NCI-H345 (cell line): ENCODE measurements at regions not wholly inside any gene's neighbourhood (a gene's known extent, or its start where the extent isn't known, plus 50 kb on each side); places are given as distances from the start of the nearest gene placed in this dataset.
"Not testable (repeated sequence)": the region's sequence is repeated elsewhere in the genome, so short reads cannot be mapped to it uniquely, and the experiment has no call there.

ENCODE experiments used
- DNase-seq: peaks from one replicate; lab custom pipeline; 2025; lab: John Stamatoyannopoulos, UW

DNA sequence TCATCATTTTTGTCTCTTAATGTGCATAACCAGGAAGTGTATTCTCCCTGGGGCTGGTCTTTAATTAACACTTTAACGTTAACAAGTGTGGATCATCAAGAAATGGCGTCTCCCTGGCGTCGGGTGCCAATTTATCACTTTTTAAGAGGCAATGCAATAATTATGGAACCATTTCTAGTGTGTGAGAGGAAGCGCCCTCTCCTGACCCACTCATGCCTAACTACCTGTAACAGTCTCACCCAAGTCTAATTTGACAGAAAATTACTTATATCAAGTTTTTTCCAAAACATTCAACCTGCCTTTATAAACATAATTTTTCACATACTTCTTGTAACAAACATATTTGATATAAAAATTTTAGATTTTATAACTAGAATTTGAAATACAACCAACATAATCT is 905.3 kb upstream of the MDGA2 start:
- DNase-seq = no peak

DNA sequence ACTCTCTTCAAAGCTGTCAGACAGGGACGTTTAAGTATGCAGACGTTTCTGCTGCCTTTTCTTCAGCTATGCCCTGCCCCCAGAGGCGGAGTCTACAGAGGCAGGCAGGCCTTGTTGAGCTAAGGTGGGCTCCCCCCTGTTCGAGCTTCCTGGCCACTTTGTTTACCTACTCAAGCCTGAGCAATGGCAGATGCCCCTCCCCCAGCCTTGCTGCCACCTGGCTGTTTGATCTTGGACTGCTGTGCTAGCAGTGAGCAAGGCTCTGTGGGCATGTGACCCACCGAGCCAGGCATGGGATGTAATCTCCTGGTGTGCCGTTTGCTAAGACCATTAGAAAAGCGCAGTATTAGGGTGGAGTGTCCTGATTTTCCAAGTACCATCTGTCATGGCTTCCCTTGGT is 900.4 kb upstream of the MDGA2 start:
- no peak for DNase-seq

DNA sequence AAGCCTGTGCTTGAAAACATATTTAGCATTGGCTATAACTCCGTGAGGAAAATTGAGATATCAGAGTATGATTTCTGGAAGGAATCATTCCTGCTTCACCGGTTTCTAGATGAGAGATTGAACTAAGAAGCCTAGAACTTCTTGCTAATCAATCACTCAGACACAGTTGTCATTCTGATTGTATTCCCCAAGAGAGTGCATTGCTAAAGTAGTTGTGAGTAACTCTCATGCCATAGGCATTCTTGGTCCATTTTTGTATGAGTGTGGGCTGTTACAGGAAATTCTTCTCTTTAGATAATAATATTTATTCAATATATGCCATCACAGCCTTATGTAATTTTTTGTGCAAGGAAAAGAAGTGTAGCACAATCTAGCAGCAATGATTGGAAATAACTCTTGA is 893.3 kb upstream of the MDGA2 start:
- no peak for DNase-seq

DNA sequence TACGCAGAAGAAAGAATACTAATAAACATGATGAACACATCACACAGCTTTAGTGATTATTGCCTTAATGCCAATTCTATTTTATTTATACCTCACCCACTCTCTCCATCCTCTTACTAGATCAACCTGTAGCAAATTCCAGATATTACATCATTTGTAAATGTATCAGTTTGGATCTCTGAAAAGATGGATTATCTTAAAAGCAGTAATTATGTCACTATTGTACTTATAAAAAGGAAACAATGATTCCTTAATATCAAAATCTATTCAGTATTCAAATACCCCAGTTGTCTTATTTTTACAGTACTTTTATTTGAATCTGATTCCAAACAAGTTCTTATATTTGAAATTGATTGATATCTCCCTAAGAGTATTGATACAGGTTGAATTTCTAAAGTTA is 892.8 kb upstream of the MDGA2 start:
- DNase-seq = no peak

DNA sequence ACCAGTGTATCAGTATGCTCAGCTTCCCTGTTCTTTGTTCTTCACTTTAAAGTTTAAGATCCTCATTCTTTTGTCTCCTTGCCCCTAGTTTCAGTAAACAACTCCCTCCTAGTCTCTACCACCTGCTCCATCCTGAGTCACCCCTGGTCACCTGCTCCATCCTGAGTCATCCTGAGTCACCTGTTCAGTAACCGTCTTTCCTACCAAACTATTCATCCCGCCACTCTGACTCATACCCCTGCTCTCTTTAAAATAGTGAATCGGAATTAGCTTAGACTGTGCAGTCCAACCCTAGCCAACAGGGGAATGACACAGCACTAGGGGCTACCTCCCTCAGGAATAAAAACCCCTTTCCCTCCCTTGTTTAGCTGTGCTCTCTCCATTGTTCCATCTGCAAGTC is 888.1 kb upstream of the MDGA2 start:
- DNase-seq = no peak

DNA sequence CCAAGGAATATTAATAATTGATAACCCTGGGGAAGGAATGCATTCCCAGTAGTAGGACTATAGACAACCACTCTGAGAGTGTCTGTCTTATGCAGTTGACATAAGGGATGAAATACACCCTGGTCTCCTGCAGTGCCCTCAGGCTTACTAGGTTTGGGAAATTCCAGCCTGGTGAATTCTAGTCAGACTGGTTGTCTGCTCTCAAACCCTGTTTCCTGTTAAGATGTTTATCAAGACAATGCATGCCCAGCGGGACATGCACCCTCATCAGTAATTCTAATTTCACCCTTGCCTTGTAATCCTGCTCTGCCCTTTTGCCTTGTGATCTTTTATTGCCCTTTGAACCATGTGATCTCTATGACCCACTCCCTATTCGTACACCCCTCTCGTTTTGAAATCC is 886.0 kb upstream of the MDGA2 start:
- not testable (repeated sequence) for DNase-seq

DNA sequence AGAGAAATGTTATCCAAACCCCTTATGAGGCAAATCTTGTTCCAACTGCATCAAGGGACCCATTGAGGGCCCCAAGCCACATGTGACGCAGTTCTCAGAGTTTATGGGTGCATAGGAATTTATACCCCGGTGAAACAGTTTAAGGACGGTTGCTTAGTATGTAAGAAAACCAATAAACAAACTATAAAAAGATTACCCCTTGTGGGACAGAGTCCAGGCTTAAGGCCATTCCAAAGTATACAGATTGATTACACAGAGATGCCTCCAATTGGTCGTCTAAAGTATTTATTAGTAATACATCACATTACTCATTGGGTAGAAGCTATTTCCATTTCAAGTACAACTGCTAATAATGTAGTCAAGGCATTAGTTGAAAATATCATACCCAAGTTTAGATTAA is 885.0 kb upstream of the MDGA2 start:
- DNase-seq = no peak

DNA sequence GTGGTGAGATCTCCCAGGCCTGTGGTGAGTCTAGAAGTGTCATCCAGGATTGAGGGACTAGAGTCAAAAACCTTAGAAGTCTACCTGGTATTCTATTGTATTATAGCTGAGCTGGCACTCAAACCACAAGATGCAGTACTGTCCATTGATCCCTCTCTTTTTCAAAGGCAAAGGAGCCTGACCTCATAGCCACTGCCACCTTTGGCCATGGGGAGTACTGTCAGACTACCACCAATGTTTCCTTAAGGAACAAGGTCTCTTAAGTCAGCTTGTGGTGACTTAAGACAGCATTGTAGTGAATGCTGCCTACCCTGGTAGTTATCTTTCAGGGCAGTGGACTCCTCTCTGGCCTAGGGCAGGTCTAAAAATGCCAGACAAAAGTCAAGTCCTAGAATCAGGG is 878.0 kb upstream of the MDGA2 start:
- DNase-seq = no peak

DNA sequence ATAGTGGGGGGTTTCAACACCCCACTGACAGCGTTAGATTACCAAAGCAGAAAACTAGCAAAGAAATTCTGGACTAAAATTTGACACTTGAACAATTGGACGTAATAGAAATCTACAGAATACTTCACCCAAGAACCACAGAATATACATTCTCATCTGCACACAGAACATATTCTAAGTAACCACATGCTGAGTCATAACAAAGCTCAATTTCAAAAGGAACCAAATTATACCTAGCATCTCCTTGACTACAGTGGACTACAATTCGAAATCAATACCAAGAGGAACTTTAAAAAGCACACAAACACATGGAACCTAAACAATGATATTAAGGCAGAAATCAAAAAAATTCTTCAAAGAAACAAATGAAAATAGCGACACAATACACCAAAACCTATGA is 871.6 kb upstream of the MDGA2 start:
- no peak for DNase-seq

DNA sequence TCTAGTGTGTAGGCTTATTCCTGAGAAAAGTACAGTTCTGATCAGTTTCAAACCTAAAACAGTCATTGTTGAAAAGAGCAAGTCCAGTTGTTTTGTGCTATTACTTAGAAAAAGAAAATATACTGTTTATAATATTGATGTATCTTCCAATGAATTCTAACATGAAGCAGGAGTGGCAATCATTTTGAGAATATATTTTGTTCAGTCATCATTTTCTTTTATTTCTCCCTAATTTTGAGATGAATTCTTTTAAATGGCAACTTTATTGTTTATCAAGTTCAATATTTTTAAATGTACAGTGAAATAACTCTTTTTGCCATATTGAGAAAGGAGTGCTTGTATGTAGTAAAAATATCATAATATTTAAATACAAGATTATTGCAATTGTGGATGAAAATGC is 862.2 kb upstream of the MDGA2 start:
- no peak for DNase-seq

DNA sequence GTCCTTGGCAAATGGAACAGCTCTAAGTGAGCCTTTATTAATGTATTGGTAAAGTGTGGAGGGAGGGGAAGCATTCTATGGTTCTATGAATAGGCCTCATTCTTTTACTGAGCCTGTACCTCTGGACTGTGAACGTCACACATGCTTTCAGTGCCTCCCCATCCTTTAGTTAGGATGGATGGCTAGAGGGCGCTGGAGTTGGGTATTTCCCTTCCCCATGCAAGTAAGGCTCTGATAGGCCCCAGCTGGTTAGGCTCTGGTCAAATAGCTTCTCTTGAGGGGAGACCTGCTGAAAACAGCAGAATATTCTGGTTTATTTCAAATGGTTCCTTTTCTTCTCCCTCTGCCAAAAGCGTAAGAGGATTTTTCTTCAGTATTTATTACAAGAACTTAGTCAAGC is 860.9 kb upstream of the MDGA2 start:
- DNase-seq = no peak

DNA sequence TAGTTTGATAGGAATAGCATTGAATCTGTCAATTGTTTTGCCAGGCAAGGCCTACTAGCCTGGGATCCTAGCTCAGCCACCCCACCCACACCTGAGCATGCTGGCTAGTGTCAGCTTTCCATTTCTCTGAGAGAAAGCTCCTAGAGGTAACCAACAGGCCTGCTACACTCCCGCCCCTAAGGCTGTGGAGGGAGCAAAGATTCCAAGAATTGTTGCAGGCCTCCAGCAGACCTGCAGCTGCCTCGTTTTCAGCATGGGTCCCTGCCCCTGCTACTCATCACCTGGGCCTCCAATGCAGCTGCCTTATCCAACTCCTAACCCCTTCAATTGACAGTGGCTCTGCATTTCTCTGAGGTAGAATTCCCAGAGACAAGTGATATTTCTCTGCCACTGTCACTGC is 852.4 kb upstream of the MDGA2 start:
- no peak for DNase-seq

DNA sequence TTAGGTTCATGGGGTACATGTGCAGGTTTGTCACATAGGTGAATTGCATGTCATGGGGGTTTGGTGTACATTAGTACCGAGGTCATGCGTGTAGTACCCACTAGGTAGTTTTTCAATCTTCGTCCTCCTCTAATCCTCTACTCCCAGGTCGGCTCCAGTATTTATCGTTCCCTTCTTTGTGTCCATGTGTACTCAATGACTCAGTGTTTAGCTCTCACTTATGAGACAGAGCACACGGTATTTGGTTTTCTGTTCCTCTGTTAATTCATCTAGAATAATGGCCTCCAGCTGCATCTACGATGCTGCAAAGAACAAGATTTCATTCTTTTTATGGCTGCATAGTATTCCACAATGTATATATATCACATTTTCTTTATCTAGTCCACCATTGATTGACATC is 850.9 kb upstream of the MDGA2 start:
- DNase-seq = no peak

DNA sequence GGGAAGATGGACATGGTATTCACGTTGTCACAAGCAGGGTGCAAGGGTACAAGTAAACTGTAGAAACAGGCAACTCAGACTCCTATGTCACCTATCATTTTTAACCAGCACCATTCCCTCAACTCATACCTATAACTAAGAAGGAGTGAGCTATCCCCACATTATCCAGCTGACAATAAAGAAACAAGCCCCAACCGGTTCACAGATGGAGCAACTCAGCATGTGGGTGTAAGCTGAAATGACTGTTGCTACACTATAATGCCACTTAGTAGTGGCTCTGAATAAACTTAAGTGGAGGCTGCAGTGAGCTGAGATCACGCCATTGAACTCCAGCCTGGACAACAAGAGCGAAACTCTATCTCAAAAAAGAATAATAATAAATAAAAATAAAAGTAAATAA is 829.5 kb upstream of the MDGA2 start:
- peak; percentile 47 for DNase-seq

DNA sequence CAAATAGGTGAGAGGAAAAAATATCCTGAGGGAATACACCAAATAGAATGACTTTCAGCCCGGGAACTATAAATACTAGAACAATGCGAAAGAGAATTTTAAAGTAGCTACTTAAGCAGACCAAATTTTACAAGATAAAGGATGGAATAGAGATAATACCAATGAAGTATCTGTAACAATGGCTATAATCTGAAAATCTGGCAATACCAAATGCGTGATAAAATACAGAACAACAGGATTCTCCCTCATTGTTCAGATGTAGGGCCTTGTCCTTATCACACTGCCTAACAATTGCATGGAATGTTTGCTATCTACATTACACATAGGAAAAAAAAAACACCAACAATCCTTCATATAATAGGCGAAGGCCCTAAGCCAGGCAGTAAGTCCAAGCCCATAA is 815.4 kb upstream of the MDGA2 start:
- DNase-seq = no peak

DNA sequence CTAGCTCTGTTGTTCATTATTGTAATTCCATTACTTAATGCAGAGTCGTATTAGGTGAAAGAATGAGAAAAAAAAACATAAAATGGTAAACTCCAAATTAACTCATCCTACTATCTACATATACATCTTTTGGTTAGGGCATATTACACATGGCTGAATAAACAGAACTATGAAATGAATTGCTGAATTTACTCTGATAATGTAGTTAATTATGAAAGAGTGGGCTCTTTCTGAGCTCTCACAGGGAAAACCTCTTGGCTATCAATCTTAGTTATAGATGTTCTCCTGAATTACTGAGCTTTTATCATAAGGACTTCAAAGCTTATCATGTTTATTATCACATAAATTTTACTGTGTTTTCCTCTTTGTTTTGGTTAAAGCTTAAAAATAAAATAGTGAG is 798.5 kb upstream of the MDGA2 start:
- DNase-seq = no peak

DNA sequence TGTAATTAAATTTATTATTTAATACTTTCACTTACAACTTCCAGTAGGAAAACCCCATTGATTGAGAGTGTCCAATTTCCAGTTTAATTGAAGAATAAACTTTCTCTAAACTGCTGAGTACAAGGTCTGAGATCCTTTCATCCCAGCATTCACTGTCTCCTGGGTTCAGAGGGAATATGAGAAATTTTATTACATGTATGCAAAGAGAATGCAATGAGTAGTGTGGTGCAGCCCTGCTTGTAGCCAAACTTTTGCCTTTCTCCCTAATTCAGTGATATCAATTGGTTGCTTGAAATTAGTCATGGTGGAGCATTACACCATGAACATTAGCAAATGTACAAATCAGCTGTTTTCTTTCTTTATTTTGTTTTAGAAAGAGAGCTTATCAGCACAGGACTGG is 780.6 kb upstream of the MDGA2 start:
- no peak for DNase-seq

DNA sequence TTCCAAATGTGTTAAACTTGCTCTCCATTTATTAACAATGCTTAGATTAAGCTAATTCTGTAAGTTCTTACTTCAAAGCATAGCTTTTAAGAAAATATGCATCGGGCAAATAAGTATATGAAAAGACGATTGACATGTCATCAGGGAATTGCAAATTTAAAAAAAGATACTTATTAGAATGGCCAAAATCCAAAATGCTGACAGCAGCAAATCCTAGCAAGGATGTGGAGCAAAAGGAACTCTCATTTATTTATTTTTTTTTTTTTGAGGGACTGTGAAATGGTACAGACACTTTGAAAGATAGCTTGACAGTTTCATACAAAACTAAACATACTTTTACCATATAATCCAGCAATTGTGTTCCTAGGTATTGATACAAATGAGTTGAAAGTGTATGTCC is 779.5 kb upstream of the MDGA2 start:
- DNase-seq = no peak

DNA sequence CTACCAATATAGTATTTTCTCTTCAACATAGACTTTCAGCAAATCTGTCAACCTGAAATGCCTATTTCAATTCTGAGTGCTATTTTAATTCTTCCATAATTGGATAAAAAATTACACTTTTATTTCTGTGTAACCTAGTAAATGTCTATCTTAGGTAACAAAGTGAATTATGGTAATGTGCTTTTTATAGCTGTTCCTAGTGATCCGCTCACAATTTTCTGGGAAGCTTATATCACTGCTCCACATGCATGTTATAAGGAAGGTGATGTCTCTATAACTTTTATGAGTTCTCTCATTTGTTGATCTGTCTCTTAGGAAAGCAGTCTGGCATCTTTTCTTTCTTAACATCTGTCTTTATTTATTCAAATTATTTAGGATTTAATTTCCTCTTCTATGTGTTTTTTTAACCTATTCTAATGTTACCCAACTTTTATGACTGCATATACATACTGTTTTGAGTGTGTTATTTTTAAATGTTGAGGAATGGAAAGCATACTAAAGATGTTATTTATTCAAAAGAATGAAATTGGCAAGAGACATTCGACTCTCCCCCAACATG is 777.1 kb upstream of the MDGA2 start:
- DNase-seq = no peak

DNA sequence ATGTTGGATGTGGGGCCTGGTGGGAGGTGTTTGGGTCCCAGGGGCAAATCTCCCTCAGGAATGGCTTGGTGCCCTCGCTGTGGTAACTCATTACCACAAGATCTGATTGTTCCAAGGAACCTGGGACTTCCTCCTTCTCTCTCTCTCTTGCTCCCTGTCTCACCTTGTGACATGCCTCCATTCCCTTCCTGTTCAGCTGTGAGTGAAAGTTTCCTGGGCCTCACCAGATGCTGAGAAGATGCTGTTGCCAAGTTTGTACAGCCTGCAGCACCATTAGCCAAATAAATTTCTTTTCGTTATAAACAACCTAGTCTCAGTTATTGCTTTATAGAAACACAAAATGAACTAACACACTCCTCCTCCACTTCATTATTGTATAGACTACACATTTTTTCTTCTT is 759.8 kb upstream of the MDGA2 start:
- DNase-seq = no peak

DNA sequence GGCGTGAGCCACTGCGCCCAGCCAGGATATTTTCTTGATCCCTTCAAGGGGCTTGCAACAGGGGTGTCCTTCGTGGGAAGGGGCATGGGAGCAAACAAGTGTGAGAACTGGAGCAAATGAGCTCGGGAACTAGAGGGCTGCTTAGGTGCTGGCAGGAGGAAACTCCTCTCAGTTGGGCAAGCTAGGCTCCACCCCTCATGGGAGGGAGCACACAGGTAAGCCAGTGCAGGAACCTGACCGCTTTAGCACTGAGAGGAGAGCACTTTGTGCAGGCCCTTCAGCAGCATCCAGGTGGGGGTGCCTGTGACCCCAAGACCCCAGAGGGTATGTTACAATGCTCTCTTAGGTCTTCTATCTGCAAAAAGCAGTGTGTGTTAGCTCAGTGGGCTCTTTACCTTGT is 755.4 kb upstream of the MDGA2 start:
- no peak for DNase-seq

DNA sequence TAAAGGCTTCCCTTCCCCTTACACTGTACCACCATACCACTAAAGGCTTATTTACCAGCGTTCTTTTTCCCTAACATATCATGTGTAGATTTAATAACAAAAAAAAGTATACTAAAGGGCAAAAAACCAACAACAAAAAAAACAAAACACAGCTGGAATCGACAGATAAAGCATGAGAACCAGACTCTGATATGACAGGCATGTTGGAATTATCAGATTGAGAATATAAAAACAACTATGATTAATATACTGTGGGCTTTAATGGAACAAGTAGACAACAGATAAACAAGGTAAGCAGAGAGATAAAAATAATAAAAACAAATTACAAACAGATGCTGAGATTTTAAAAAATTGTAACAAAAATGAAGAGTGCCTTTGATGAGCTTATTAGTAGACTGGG is 754.1 kb upstream of the MDGA2 start:
- DNase-seq = no peak

DNA sequence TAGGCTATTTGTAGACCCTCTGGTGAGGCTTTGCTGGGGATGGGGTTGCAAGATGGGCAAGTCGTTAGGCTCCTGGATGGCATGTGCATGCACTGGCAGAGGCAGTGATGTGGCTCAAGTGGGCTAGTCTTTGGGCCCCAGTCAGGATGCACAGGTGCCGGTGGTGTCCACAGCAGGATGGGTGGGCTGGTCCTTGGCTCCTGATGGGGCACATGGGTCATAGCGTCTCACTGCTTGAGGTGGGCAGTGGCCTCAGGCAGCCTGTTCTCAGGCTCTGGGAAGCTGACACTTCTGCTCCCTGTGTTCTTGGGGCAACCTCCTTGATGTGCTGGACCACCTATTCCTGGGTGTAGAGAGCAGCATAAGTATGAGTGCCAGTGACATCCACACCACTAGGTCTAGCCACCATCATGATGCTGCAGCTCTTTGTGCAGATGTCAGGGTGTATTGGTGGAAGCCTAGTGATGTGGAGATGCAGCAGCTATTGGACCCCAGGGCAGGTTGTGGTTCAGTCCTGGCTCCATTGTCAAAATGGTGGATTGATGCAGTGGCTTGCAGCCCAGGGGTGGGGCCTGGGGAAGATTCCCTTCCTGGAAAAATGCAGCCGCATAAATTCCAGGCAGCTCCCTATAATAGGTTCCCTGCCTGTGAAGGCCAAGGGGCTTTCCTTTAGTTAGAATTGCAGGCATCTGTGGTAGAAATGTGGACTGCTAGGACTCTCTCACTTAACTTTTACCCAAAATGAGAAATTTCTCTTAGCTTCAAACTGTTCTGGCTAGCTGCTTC is 742.5 kb upstream of the MDGA2 start:
- no peak for DNase-seq

DNA sequence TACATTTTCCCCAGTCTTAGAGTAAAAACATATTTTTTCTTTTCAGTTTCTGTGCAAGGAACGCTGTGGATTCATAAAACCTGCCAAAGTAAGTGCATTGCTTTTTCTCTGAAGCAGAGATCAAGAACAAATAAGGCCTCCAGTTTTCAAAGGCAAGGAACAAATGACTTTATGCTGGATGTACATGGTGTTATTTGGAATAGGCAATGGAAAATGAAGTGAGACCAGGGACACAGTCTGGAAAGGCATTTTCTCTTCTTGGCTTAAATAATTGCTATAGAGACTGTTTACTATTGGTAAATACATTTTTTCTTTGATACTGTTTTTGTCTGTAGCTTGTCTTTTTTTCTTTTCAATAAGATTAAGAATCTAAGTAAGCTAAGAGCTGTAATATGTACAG is 725.9 kb upstream of the MDGA2 start:
- no peak for DNase-seq
